ENCODE measurements at regions not wholly inside any gene's neighbourhood (a gene's known extent, or its start where the extent isn't known, plus 50 kb on each side); places are given as distances from the start of the nearest gene placed in this dataset.
"Not testable (repeated sequence)": the region's sequence is repeated elsewhere in the genome, so short reads cannot be mapped to it uniquely, and the experiment has no call there.

GRCh38 chr3:103512595-103512994 is 1077.8 kb downstream of the ZPLD1 start:
- H3K9me3 ChIP-seq, result no peaks in the 10 kb centered on the region
- intact Hi-C loops (cut with DNase I), result no loop called here
- H3K4me1 ChIP-seq, result peaks cover 8% of the 10 kb centered on the region
- no peaks in the 10 kb centered on the region for H3K36me3 ChIP-seq (replicated peaks in 1 of 2; ENCODE audit: insufficient read depth in 1 of 2, low read depth in 2 of 2)
- TF ChIP-seq CTCF (IDR thresholded peaks at IDR 0.05) (no peak), POLR2A (IDR thresholded peaks at IDR 0.05) (no peak)
- ATAC-seq, result no peak
- 52 to 69% methylated on average over 1 of the region's 1 CpG for WGBS, 2 donors
- DNase-seq, result no peak
- no peak overlapping the region for H3K27ac ChIP-seq
- H3K4me3 ChIP-seq, result no peak overlapping the region
- H3K27me3 ChIP-seq, result no peaks in the 10 kb centered on the region

DNA sequence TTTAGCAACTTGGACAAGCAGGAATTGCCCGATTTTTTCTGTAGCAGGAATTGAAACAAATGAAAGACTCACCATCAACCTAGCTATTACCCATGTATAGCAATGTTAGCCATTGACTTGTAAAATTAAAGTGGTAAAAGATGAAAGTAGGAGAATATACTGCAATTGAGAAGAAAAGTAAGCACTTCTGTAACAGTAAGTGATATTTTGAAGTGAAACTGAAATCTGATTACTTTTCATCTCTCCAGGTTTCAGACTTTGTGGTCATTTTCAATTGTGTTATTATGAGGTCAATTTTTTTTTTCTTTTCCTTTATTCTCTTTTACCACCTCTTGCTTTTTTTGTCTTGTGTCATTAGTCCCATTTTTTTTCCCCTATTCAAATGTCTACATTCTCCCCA is 1078.2 kb downstream of the ZPLD1 start:
- ATAC-seq (no peak), DNase-seq (no peak)
- no peak overlapping the region for H3K27ac ChIP-seq
- H3K36me3 ChIP-seq (replicated peaks in 1 of 2; ENCODE audit: insufficient read depth in 1 of 2, low read depth in 2 of 2), result no peaks in the 10 kb centered on the region
- H3K4me1 ChIP-seq, result peaks cover 8% of the 10 kb centered on the region
- WGBS, 2 donors, result 79 to 92% methylated on average over 1 of the region's 1 CpG
- H3K27me3 ChIP-seq, result no peaks in the 10 kb centered on the region
- H3K9me3 ChIP-seq, result no peaks in the 10 kb centered on the region
- H3K4me3 ChIP-seq, result no peak overlapping the region
- TF ChIP-seq POLR2A (IDR thresholded peaks at IDR 0.05) (no peak), CTCF (IDR thresholded peaks at IDR 0.05) (no peak)
- intact Hi-C loops (cut with DNase I), result no loop called here

GRCh38 chr3:103515116-103515515 is 1080.3 kb downstream of the ZPLD1 start:
- DNase-seq, result no peak
- no peak overlapping the region for H3K4me3 ChIP-seq
- WGBS, 2 donors, result 78 to 91% methylated on average over 5 of the region's 5 CpGs
- no peaks in the 10 kb centered on the region for H3K9me3 ChIP-seq
- intact Hi-C loops (cut with DNase I), result no loop called here
- no peak for ATAC-seq
- peaks cover 8% of the 10 kb centered on the region for H3K4me1 ChIP-seq
- TF ChIP-seq CTCF (IDR thresholded peaks at IDR 0.05) (no peak), POLR2A (IDR thresholded peaks at IDR 0.05) (no peak)
- H3K27ac ChIP-seq, result no peak overlapping the region
- H3K36me3 ChIP-seq (replicated peaks in 1 of 2; ENCODE audit: insufficient read depth in 1 of 2, low read depth in 2 of 2), result no peaks in the 10 kb centered on the region
- H3K27me3 ChIP-seq, result no peaks in the 10 kb centered on the region

GRCh38 chr3:103516950-103517349 is 1082.1 kb downstream of the ZPLD1 start:
- intact Hi-C loops (cut with DNase I), result no loop called here

GRCh38 chr3:103531327-103531726 is 1096.5 kb downstream of the ZPLD1 start:
- intact Hi-C loops (cut with DNase I); H3K27ac ChIP-seq; H3K27me3 ChIP-seq; H3K4me1 ChIP-seq; H3K9me3 ChIP-seq; H3K36me3 ChIP-seq (replicated peaks in 1 of 2; ENCODE audit: insufficient read depth in 1 of 2, low read depth in 2 of 2); DNase-seq; H3K4me3 ChIP-seq; ATAC-seq: not testable (repeated sequence)
- 87 to 93% methylated on average over 13 to 15 of the region's 19 CpGs for WGBS, 2 donors

More at GRCh38 chr3:103516950-103517349, 1082.1 kb downstream of the ZPLD1 start:
- peaks cover 3% of the 10 kb centered on the region for H3K4me1 ChIP-seq
- no peak for TF ChIP-seq POLR2A (IDR thresholded peaks at IDR 0.05)
- TF ChIP-seq CTCF (IDR thresholded peaks at IDR 0.05), result no peak
- H3K27ac ChIP-seq, result no peak overlapping the region
- no peaks in the 10 kb centered on the region for H3K36me3 ChIP-seq (replicated peaks in 1 of 2; ENCODE audit: insufficient read depth in 1 of 2, low read depth in 2 of 2)
- H3K4me3 ChIP-seq, result no peak overlapping the region
- no peaks in the 10 kb centered on the region for H3K27me3 ChIP-seq
- ATAC-seq, result no peak
- DNase-seq, result no peak
- peaks cover 0 to 2% (median 0%) of the 10 kb centered on the region in 3 donors for H3K9me3 ChIP-seq
- 72 to 74% methylated on average over 3 of the region's 3 CpGs for WGBS, 2 donors

All from body of pancreas (tissue), 4 donors.